Fibroblast of lung (primary cell): ENCODE measurements at regions not wholly inside any gene's neighbourhood (a gene's known extent, or its start where the extent isn't known, plus 50 kb on each side); places are given as distances from the start of the nearest gene placed in this dataset.

Experiments used
- EZH2 ChIP-seq: IDR thresholded peaks from 2 replicates; pipeline ENCODE4 v1.5.1; 2012; ENCODE audit warnings: low read length, control low read depth, mild to moderate bottlenecking; ENCODE audit errors: missing control alignments
- TF ChIP-seq, protein P1 (sequence below), 2 donors: IDR thresholded peaks in 1 of 2; conservative IDR thresholded peaks in 1 of 2; 1 replicate in 1 of 2; 2 replicates in 1 of 2; pipeline ENCODE4 v1.5.1; 2011 to 2012; ENCODE audit warnings: low read length in 2 of 2, control low read depth in 1 of 2, inconsistent platforms in 1 of 2, low read depth in 1 of 2, mild to moderate bottlenecking in 1 of 2

DNA sequence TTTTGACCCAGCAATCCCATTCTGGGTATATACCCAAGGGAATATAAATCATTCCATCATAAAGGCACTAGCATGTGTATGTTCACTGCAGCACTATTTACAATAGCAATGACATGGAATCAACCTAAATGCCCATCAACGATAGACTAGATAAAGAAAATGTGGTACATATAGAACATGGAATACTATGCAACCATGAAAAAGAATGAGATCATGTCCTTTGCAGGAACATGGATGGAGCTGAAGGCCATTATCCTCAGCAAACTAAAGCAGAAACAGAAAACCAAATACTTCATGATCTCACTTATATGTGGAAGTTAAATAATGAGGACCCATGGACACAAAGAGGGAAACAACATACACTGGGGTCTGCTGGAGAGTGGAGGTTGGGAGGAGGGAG is 58.0 kb upstream of the STARD3NL start:
- TF ChIP-seq, protein P1, sequence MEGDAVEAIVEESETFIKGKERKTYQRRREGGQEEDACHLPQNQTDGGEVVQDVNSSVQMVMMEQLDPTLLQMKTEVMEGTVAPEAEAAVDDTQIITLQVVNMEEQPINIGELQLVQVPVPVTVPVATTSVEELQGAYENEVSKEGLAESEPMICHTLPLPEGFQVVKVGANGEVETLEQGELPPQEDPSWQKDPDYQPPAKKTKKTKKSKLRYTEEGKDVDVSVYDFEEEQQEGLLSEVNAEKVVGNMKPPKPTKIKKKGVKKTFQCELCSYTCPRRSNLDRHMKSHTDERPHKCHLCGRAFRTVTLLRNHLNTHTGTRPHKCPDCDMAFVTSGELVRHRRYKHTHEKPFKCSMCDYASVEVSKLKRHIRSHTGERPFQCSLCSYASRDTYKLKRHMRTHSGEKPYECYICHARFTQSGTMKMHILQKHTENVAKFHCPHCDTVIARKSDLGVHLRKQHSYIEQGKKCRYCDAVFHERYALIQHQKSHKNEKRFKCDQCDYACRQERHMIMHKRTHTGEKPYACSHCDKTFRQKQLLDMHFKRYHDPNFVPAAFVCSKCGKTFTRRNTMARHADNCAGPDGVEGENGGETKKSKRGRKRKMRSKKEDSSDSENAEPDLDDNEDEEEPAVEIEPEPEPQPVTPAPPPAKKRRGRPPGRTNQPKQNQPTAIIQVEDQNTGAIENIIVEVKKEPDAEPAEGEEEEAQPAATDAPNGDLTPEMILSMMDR (conservative IDR thresholded peaks at IDR 0.05 in 1 of 2, IDR thresholded peaks at IDR 0.05 in 1 of 2; ENCODE audit: low read depth in 1 of 2, low read length in 2 of 2) = no peak
- TF ChIP-seq EZH2 = no peak
